Transverse colon (tissue), 4 donors: ENCODE measurements at regions not wholly inside any gene's neighbourhood (a gene's known extent, or its start where the extent isn't known, plus 50 kb on each side); places are given as distances from the start of the nearest gene placed in this dataset.

ENCODE experiments used
- DNase-seq: peaks from one replicate; pipeline ENCODE4 v3.0.0-alpha.2; 2019
- H3K27ac ChIP-seq, 4 donors: fragments of 200-600 bp; sonication (generic); 2 replicates each; pipeline ENCODE4 v1.5.1; 2016 to 2018; ENCODE audit warnings: inconsistent platforms in 4 of 4
- H3K27me3 ChIP-seq: fragments of 200-600 bp; sonication (generic); 2 replicates; pipeline ENCODE4 v1.5.1; 2017; ENCODE audit warnings: inconsistent platforms
- H3K36me3 ChIP-seq, 4 donors: fragments of 200-600 bp; sonication (generic); 2 replicates each; pipeline ENCODE4 v1.5.1; 2017 to 2019; ENCODE audit warnings: inconsistent platforms in 4 of 4
- H3K4me1 ChIP-seq, 4 donors: fragments of 200-600 bp; sonication (generic); 2 replicates each; pipeline ENCODE4 v1.5.1; 2017 to 2020; ENCODE audit warnings: inconsistent platforms in 4 of 4
- H3K4me3 ChIP-seq, 4 donors: fragments of 200-600 bp; sonication (generic); 1 replicate in 1 of 4; 2 replicates in 3 of 4; pipeline versions ENCODE4 v1.5.1 to v1.6.1; 2017 to 2019; ENCODE audit warnings: inconsistent platforms in 4 of 4
- H3K9me3 ChIP-seq, 2 donors: fragments of 200-600 bp; sonication (generic); 2 replicates each; pipeline ENCODE4 v1.5.1; 2017 to 2019; ENCODE audit warnings: inconsistent platforms in 2 of 2
- EP300 ChIP-seq: sonication (generic); formaldehyde crosslinking; IDR thresholded peaks from one replicate; pipeline ENCODE4 v1.6.1; 2017; ENCODE audit warnings: antibody characterized with exemption, low read depth
- POLR2A ChIP-seq: fragments of 450-650 bp; IDR thresholded peaks from one replicate; pipeline ENCODE4 v1.6.1; 2016; ENCODE audit warnings: antibody characterized with exemption, mild to moderate bottlenecking, moderate library complexity
- POLR2AphosphoS5 ChIP-seq, 3 donors: sonication (generic); formaldehyde crosslinking; IDR thresholded peaks; one replicate each; pipeline ENCODE4 v1.6.1; 2016; ENCODE audit warnings: antibody characterized with exemption in 3 of 3
- WGBS, 2 donors: methylation state at CpG; one replicate each; pipeline ENCODE4 v1.1.5; 2018; ENCODE audit warnings: low coverage in 1 of 2; 5-methylcytosine and 5-hydroxymethylcytosine counted together
- in situ Hi-C, 4 donors: fragments of 200-750 bp; cut with MboI; loops; one replicate each; pipeline versions ENCODE4 v1.15.0 to v1.15.1; 2017; ENCODE audit warnings: low sequenced_read_pairs in 3 of 4, low pct_ligation_motif_present in 1 of 4, low pct_unique_long_range_greater_than_20kb in 1 of 4
- intact Hi-C: fragments of 100-400 bp; cut with DNase I; formaldehyde crosslinking; loops from one replicate; pipeline ENCODE4 v1.15.1; 2023; ENCODE audit warnings: low total_unique reads
- TF ChIP-seq, protein P1 (sequence below), 5 experiments: fragments of 200-600 bp in 3 of 5; fragments of 450-650 bp in 2 of 5; sonication (generic) in 3 of 5; IDR thresholded peaks; 1 replicate in 2 of 5; 2 replicates in 3 of 5; pipeline ENCODE4 v1.5.1; 2016 to 2017; ENCODE audit warnings: antibody characterized with exemption in 5 of 5, inconsistent platforms in 3 of 5, mild to moderate bottlenecking in 2 of 5, moderate library complexity in 1 of 5

DNA sequence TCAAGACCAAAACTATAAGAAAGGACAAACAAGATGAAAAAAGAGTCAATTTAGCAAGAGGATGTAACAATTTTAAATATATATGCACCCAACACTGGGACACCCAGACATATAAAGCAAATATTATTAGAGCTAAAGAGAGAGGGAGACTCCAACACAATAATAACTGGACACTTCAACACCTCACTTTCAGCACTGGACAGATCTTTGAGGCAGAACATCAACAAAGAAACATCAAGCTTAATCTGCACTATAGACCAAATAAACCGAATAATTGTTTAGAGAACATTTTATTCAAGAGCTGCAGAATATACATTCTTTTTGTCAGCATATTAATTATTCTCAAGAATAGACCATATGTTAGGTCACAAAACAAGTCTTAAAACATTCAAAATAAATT is 109.7 kb upstream of the TET2 start:
- Histone ChIP-seq H3K9me3 (peaks cover 0 to 2% of the 10 kb centered on the region in 2 donors), H3K36me3 (no peaks in the 10 kb centered on the region), H3K27me3 (no peaks in the 10 kb centered on the region), H3K27ac (no peak overlapping the region), H3K4me1 (no peaks in the 10 kb centered on the region), H3K4me3 (no peak overlapping the region)
- intact Hi-C loops (no loop called here), in situ Hi-C loops (no loop called here)
- TF ChIP-seq, protein P1, sequence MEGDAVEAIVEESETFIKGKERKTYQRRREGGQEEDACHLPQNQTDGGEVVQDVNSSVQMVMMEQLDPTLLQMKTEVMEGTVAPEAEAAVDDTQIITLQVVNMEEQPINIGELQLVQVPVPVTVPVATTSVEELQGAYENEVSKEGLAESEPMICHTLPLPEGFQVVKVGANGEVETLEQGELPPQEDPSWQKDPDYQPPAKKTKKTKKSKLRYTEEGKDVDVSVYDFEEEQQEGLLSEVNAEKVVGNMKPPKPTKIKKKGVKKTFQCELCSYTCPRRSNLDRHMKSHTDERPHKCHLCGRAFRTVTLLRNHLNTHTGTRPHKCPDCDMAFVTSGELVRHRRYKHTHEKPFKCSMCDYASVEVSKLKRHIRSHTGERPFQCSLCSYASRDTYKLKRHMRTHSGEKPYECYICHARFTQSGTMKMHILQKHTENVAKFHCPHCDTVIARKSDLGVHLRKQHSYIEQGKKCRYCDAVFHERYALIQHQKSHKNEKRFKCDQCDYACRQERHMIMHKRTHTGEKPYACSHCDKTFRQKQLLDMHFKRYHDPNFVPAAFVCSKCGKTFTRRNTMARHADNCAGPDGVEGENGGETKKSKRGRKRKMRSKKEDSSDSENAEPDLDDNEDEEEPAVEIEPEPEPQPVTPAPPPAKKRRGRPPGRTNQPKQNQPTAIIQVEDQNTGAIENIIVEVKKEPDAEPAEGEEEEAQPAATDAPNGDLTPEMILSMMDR (IDR thresholded peaks at IDR 0.05), result no peak
- TF ChIP-seq POLR2A (no peak), EP300 (no peak), POLR2AphosphoS5 (IDR thresholded peaks at IDR 0.05) (no peak)
- no peak for DNase-seq
- WGBS, 2 donors, result 79 to 93% methylated on average over 1 of the region's 1 CpG

DNA sequence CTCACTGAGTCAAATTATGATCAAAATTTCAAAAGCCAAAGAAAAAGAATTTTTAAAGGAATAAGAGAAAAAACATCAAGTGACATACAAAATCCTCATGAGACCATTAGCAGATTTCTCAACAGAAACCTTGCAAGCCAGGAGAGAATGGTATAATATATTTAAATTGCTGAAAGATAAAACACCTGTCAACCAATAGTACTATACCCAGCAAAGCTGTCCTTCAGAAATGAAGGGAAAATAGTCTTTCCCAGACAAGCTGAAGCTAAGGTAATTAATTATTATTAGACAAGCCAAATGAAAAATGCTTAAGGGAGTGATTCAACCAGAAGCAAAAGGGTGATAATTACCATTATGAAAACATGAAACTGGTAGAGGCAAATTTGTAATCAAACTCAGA is 104.2 kb upstream of the TET2 start:
- no peaks in the 10 kb centered on the region for H3K36me3 ChIP-seq
- no peak overlapping the region for H3K4me3 ChIP-seq
- H3K27me3 ChIP-seq, result peaks cover 5% of the 10 kb centered on the region
- H3K27ac ChIP-seq, result no peak overlapping the region
- in situ Hi-C loops, result no loop called here
- intact Hi-C loops, result no loop called here
- peaks cover 0 to 6% of the 10 kb centered on the region in 2 donors for H3K9me3 ChIP-seq
- no peak for TF ChIP-seq EP300
- no peak for TF ChIP-seq POLR2AphosphoS5 (IDR thresholded peaks at IDR 0.05)
- TF ChIP-seq, protein P1 (IDR thresholded peaks at IDR 0.05), result no peak
- TF ChIP-seq POLR2A, result no peak
- H3K4me1 ChIP-seq, result no peaks in the 10 kb centered on the region
- no peak for DNase-seq

DNA sequence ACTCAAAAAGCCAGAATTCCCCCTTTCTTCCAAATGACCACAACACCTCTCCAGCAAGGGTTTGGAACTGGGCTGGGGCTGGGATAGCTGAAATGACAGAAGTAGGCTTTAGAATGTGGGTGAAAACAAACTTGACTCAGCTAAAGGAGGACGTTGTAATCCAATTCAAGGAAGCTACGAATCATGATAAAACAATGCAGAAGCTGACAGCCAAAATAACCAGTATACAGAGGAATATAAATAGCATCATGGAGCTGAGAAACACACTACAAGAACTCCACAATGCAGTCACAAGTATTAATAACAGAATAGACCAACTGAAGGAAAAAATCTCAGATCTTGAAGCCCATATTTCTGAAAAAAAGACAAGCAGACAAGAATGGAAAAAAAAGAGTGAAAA is 95.8 kb upstream of the TET2 start:
- no peaks in the 10 kb centered on the region for H3K4me1 ChIP-seq
- no peaks in the 10 kb centered on the region for H3K36me3 ChIP-seq
- peaks cover 1% of the 10 kb centered on the region for H3K27me3 ChIP-seq
- H3K9me3 ChIP-seq, result peaks cover 0 to 9% of the 10 kb centered on the region in 2 donors
- H3K27ac ChIP-seq, result no peak overlapping the region
- H3K4me3 ChIP-seq, result no peak overlapping the region
- no peak for TF ChIP-seq POLR2AphosphoS5 (IDR thresholded peaks at IDR 0.05)
- no peak for TF ChIP-seq POLR2A
- TF ChIP-seq, protein P1 (IDR thresholded peaks at IDR 0.05), result no peak
- no peak for TF ChIP-seq EP300
- in situ Hi-C loops (loop anchor here in 1 of 4 donors (25.0 kb wide), 1 partner anchor 1089 kb away; no protein-coding TSS in a partner anchor), intact Hi-C loops (no loop called here)
- WGBS, 2 donors, result 60 to 80% methylated on average over 2 of the region's 2 CpGs
- DNase-seq, result no peak

DNA sequence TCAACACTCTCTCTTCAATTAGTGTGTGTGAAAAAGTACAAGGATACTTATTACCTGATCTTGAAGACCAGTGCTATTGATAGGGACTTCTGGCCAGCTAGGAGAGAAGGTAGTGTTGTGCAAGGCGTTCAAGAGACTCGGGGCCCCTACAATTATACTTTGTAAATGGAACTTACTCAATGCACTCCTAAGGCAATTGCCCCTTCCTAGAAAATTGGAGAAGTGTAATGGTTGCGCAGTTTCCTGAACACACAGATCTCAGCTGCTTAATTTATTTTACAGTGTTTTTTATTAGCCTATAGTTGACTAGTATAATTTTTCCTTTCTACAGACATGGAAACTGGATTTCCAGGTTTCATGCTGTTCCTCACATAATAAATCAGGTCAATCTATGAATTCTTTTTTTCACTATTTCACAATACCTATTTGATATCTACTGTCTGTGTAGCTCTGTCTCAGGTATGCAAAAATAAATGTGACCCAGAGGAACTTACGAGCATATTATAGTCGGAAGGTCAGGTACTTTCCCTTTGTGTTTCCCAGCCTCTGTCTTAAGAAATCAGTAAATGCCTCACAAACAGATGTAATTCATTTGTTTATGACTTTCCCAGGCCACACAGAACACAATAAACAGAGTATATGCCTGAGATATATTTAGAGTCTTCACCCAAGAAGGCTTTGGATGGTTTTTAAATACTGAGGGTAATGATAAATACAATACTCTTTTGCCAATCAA is 89.1 kb upstream of the TET2 start:
- intact Hi-C loops (no loop called here), in situ Hi-C loops (loop anchor here in 1 of 4 donors (25.0 kb wide), 1 partner anchor 1095 kb away; no protein-coding TSS in a partner anchor)
- no peak overlapping the region for H3K27ac ChIP-seq
- TF ChIP-seq POLR2A (no peak), POLR2AphosphoS5 (IDR thresholded peaks at IDR 0.05) (no peak), EP300 (no peak)
- TF ChIP-seq, protein P1 (IDR thresholded peaks at IDR 0.05), result no peak
- H3K27me3 ChIP-seq, result no peaks in the 10 kb centered on the region
- peaks cover 0 to 4% of the 10 kb centered on the region in 2 donors for H3K9me3 ChIP-seq
- WGBS, 2 donors, result 72 to 75% methylated on average over 5 of the region's 5 CpGs
- peaks cover 0 to 9% (median 0%) of the 10 kb centered on the region in 4 donors for H3K4me1 ChIP-seq
- H3K4me3 ChIP-seq, result no peak overlapping the region
- DNase-seq, result no peak
- H3K36me3 ChIP-seq, result no peaks in the 10 kb centered on the region
